ENCODE measurements at regions not wholly inside any gene's neighbourhood (a gene's known extent, or its start where the extent isn't known, plus 50 kb on each side); places are given as distances from the start of the nearest gene placed in this dataset.

- TF ChIP-seq FOXM1 (IDR thresholded peaks at IDR 0.05; ENCODE audit: borderline replicate concordance) (no peak), FOXK2 (IDR thresholded peaks at IDR 0.05) (no peak), SP1 (IDR thresholded peaks at IDR 0.05) (no peak), FOXA1 (IDR thresholded peaks at IDR 0.05) (no peak), SUZ12 (IDR thresholded peaks at IDR 0.05) (no peak), BHLHE40 (IDR thresholded peaks at IDR 0.05; ENCODE audit: borderline replicate concordance) (no peak), TARDBP (IDR thresholded peaks at IDR 0.05) (no peak), ZNF384 (IDR thresholded peaks at IDR 0.05) (no peak), ELF4 (IDR thresholded peaks at IDR 0.05) (no peak), NFRKB (IDR thresholded peaks at IDR 0.05) (no peak)
Measured at GRCh38 chr4:79492148-79492547, 84.1 kb upstream of the GK2 start.

All from HEK293T (cell line).